ENCODE measurements at regions not wholly inside any gene's neighbourhood (a gene's known extent, or its start where the extent isn't known, plus 50 kb on each side); places are given as distances from the start of the nearest gene placed in this dataset.

- ATAC-seq (ENCODE audit: low read depth) (no peak), DNase-seq (no peak)
- Mint-ChIP-seq H3K9me3 (ENCODE audit: insufficient read depth) (no peaks in the 10 kb centered on the region), H3K27ac (no peak overlapping the region), H3K4me3 (no peak overlapping the region), H3K4me1 (peaks cover 17% of the 10 kb centered on the region), H3K27me3 (no peaks in the 10 kb centered on the region)
- WGBS (ENCODE audit: insufficient coverage), result 88% methylated on average over 2 of the region's 3 CpGs
- Histone ChIP-seq H3K27ac (ENCODE audit: low read length in 2 of 2) (no peak overlapping the region), H3K9ac (ENCODE audit: low read length) (no peak overlapping the region), H3K9me3 (ENCODE audit: control extremely low read depth in 1 of 3, control insufficient read depth in 2 of 3, insufficient read depth in 1 of 3, low read length in 2 of 3) (no peaks in the 10 kb centered on the region), H3K36me3 (replicated peaks in 1 of 2; ENCODE audit: control extremely low read depth in 1 of 2, control insufficient read depth in 1 of 2, extremely low read depth in 1 of 2, insufficient read depth in 2 of 2, low read length in 1 of 2) (no peaks in the 10 kb centered on the region), H3K4me2 (replicated peaks; ENCODE audit: low read depth, low read length, poor library complexity, severe bottlenecking) (no peak overlapping the region), H3K4me3 (ENCODE audit: control extremely low read depth in 1 of 5, extremely low read depth in 1 of 5, insufficient read depth in 1 of 5, low read depth in 2 of 5, low read length in 4 of 5) (no peak overlapping the region), H3K4me1 (ENCODE audit: control insufficient read depth in 2 of 2, insufficient read depth in 2 of 2, low read length in 2 of 2) (peaks cover 0 to 2% of the 10 kb centered on the region in 2 donors), H4K20me1 (ENCODE audit: control insufficient read depth, insufficient read depth, low read length, poor library complexity, severe bottlenecking) (no peaks in the 10 kb centered on the region), H2AFZ (ENCODE audit: insufficient read depth, low read depth, low read length, poor library complexity, severe bottlenecking) (no peak overlapping the region), H3K27me3 (replicated peaks in 1 of 4; ENCODE audit: control extremely low read depth in 1 of 4, control insufficient read depth in 3 of 4, insufficient read depth in 4 of 4, low read length in 3 of 4) (no peaks in the 10 kb centered on the region), H3K79me2 (ENCODE audit: control insufficient read depth, insufficient read depth, low read length) (no peaks in the 10 kb centered on the region)
- TF ChIP-seq CTCF (IDR thresholded peaks at IDR 0.05) (no peak), EZH2 (IDR thresholded peaks at IDR 0.05; ENCODE audit: borderline replicate concordance, insufficient read depth, low read depth, low read length, poor library complexity, severe bottlenecking) (no peak)
- POLR2A ChIA-PET, result no interaction called here
- intact Hi-C loops (cut with micrococcal nuclease), result no loop called here
- CTCF ChIA-PET, result no interaction called here
These were observed 68.5 kb upstream of the ANKRD1 start for GRCh38 chr10:90989378-90989777.

GRCh38 chr10:90992462-90992861 is 71.6 kb upstream of the ANKRD1 start:
- no peak overlapping the region for H3K4me3 ChIP-seq (ENCODE audit: control extremely low read depth in 1 of 5, extremely low read depth in 1 of 5, insufficient read depth in 1 of 5, low read depth in 2 of 5, low read length in 4 of 5)
- POLR2A ChIA-PET, result no interaction called here
- H3K9ac ChIP-seq (ENCODE audit: low read length), result no peak overlapping the region
- H3K36me3 ChIP-seq (replicated peaks in 1 of 2; ENCODE audit: control extremely low read depth in 1 of 2, control insufficient read depth in 1 of 2, extremely low read depth in 1 of 2, insufficient read depth in 2 of 2, low read length in 1 of 2), result no peaks in the 10 kb centered on the region
- no peaks in the 10 kb centered on the region for H3K4me1 ChIP-seq (ENCODE audit: control insufficient read depth in 2 of 2, insufficient read depth in 2 of 2, low read length in 2 of 2)
- no peaks in the 10 kb centered on the region for H3K9me3 ChIP-seq (ENCODE audit: control extremely low read depth in 1 of 3, control insufficient read depth in 2 of 3, insufficient read depth in 1 of 3, low read length in 2 of 3)
- ATAC-seq (ENCODE audit: low read depth), result no peak
- H3K4me2 ChIP-seq (replicated peaks; ENCODE audit: low read depth, low read length, poor library complexity, severe bottlenecking), result no peak overlapping the region
- no peaks in the 10 kb centered on the region for H3K27me3 Mint-ChIP-seq
- H3K27ac Mint-ChIP-seq, result no peak overlapping the region
- CTCF ChIA-PET, result interaction anchor here (0.6 to 1.0 kb wide), 3 partner anchors 14 to 104 kb away, joined by 3 read pairs; no protein-coding TSS in a partner anchor
- no peaks in the 10 kb centered on the region for H3K79me2 ChIP-seq (ENCODE audit: control insufficient read depth, insufficient read depth, low read length)
- intact Hi-C loops (cut with micrococcal nuclease), result no loop called here
- H3K4me3 Mint-ChIP-seq, result no peak overlapping the region
- no CpG with 5 or more reads among the region's 2 CpGs for WGBS (ENCODE audit: insufficient coverage)
- no peaks in the 10 kb centered on the region for H3K27me3 ChIP-seq (replicated peaks in 1 of 4; ENCODE audit: control extremely low read depth in 1 of 4, control insufficient read depth in 3 of 4, insufficient read depth in 4 of 4, low read length in 3 of 4)
- H3K4me1 Mint-ChIP-seq, result peaks cover 15% of the 10 kb centered on the region
- no peak for DNase-seq
- H3K27ac ChIP-seq (ENCODE audit: low read length in 2 of 2), result no peak overlapping the region
- no peak overlapping the region for H2AFZ ChIP-seq (ENCODE audit: insufficient read depth, low read depth, low read length, poor library complexity, severe bottlenecking)
- no peak for TF ChIP-seq CTCF (IDR thresholded peaks at IDR 0.05)
- no peak for TF ChIP-seq EZH2 (IDR thresholded peaks at IDR 0.05; ENCODE audit: borderline replicate concordance, insufficient read depth, low read depth, low read length, poor library complexity, severe bottlenecking)
- H4K20me1 ChIP-seq (ENCODE audit: control insufficient read depth, insufficient read depth, low read length, poor library complexity, severe bottlenecking), result no peaks in the 10 kb centered on the region
- no peaks in the 10 kb centered on the region for H3K9me3 Mint-ChIP-seq (ENCODE audit: insufficient read depth)

Measured in B cell (primary cell).